Sciatic nerve (tissue), 2 donors: ENCODE measurements at regions not wholly inside any gene's neighbourhood (a gene's known extent, or its start where the extent isn't known, plus 50 kb on each side); places are given as distances from the start of the nearest gene placed in this dataset.
"Not testable (repeated sequence)": the region's sequence is repeated elsewhere in the genome, so short reads cannot be mapped to it uniquely, and the experiment has no call there.

Experiments
- ATAC-seq: fragments of 200-7000 bp; cut with Tn5 transposase; one replicate; pipeline ENCODE4 v1.9.1; 2020; ENCODE audit warnings: mild to moderate bottlenecking, moderate library complexity
- DNase-seq: peaks from one replicate; pipeline ENCODE4 v3.0.0-alpha.2; 2020; ENCODE audit warnings: low spot score
- intact Hi-C: fragments of 100-400 bp; cut with DNase I; formaldehyde crosslinking; loops from one replicate; pipeline ENCODE4 v1.14.2; 2022
- donor health status: DM: no; HTN: no; CAD: no.
- donor health status: DM: no; HTN: no; CAD: no.

GRCh38 chr9:88596376-88596775 lies 61.4 kb downstream of the NXNL2 start:
- DNase-seq: no peak
- ATAC-seq: no peak
- intact Hi-C loops: no loop called here

DNA sequence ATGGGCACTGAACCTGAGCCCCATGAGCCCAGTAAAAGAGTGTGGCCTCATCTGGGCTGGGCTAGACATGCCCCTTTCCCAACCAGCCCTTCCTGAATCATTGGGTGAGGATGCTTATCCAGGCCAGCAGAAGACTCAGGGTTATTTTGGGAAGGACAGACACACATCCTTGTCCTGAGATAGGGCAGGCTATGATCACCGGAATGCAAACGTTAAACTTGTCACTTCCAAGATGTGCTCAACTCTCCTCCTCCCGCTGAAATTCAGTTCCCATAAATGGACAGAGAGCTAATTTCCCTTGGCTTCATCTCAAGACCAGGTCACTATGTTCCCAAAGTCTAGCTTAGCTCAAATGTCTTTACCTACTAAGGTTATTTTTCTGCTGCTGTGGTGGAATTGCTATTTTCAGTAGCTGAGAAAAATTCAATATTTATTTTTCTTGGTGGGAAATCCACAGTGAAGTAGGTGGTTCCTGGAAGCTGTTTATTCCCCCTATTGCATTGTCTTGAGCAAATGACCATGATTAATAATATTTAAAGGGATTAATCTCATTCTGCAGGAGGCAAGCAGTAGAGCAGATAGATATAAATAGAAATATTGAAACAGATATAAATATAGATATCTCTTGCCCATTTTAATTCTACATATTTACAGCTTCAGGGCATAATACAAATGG lies 70.0 kb downstream of the NXNL2 start:
- intact Hi-C loops: no loop called here
- ATAC-seq: peak; percentile 39
- no peak for DNase-seq

DNA sequence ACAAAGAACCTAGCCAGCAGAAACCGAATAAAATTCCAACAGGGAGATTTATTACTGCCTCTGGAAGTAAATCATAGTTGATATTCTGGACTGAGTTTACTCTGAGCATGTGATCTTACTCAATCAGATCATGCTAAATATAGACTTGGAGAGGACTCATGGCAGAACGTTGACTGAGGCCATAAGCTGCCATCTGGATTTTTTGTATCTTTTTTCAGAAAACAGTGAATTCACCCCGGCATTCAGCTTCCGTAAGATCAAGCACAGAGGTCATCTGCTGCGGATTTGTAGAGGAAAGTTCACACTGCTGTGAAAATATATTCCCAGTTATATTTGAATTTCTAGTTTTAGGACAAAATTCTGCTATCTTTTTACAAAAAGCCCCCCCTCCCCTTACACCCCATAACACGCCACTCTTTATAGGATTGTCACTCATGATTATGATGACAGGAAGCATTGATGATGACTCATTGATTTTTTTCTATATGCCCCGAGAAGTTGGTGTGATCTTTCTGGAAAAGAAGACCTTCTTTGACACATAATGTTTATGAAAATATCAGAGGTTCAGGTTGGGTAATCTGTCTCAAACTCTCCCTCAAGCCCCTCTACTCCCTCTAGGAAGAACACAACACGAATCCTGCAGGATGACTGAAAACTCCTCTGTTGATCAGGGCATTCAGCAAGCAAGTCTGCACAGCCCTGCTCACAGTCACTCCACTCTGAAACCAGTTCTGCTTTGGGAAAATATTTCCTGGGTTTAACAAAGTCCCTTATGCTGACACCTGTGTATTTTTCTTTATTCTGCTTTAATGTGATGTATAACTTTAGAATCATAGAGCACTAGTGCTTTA lies 70.8 kb downstream of the NXNL2 start:
- ATAC-seq: peak; percentile 89
- no peak for DNase-seq
- intact Hi-C loops: no loop called here

GRCh38 chr9:88614359-88614758 lies 79.4 kb downstream of the NXNL2 start:
- ATAC-seq: no peak
- intact Hi-C loops: no loop called here
- DNase-seq: no peak

DNA sequence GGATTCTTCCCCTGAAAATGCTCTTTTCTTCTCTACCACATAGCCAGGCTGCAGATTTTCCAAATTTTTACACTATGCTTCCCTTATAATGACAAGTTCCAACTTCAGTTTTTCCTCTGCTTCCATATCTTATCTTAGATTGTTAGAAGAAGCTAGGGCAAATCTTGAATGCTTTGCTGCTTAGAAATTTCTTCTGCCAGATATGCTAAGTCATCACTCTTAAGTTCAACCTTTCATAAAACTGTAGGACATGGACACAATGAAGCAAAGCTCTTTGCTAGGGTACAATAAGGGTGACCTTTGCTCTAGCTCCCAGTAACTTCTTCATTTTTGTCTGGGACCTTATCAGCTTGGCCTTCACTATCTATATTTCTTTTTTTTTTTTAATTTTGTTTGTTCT lies 88.7 kb downstream of the NXNL2 start:
- intact Hi-C loops: no loop called here
- no peak for ATAC-seq

DNA sequence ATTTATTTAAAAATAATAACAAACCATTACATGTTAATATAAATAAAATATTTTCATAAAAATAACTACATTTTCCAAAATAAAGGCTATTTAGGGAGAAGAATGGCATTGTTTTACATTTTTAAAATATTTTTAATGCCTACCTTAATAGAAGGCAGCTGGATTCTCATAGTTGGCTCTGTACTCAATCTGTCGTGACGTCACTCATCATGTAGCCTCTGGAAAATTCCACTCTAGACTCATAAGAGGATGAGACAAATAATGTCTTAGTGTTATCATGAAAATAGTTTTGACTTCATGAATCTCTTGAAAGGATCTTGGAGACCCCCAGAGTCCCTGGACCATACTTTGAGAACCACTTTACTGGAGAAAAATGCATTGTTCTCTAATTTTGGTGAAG lies 93.1 kb downstream of the NXNL2 start:
- ATAC-seq: no peak
- no peak for DNase-seq
- intact Hi-C loops: no loop called here

More for the DNA sequence above, 88.7 kb downstream of the NXNL2 start:
- DNase-seq: no peak

DNA sequence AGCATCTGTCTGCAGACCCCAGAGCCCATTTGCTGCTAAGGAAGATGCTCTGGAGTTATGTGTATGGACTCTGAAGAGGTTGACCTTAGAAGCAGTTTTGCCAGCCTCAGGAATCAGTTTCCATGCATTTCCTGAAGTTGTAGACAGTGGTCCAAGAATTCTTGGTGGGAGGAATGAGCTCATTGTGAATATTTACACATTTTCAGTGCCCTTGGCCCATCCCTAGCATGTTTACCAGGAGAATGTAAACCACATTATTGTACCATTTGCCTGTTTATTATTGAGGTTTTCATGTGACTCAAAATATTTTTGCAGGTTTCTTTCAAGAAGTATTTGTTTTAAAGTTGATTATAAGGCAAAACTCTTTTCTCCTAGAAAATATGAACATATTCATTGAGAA lies 93.8 kb downstream of the NXNL2 start:
- DNase-seq (no peak), ATAC-seq (no peak)
- intact Hi-C loops: no loop called here

DNA sequence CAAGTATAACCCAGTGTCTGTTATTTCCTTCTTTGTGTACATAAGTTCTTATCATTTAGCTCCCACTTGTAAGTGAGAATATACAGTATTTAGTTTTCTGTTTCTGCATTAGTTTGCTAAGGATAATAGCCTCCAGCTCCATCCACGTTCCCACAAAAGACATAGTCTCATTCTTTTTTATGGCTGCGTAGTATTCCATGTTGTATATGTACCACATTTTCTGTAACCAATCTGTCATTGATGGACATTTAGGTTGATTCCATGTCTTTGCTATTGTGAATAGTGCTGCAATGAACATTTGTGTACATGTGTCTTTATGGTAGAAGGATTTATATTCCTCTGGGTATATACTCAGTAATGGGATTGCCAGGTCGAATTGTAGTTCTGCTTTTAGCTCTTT lies 95.6 kb downstream of the NXNL2 start:
- DNase-seq, ATAC-seq, intact Hi-C loops: not testable (repeated sequence)

- DNase-seq (no peak), ATAC-seq (no peak)
- intact Hi-C loops: no loop called here
These were observed 100.2 kb downstream of the NXNL2 start for GRCh38 chr9:88635151-88635550.

DNA sequence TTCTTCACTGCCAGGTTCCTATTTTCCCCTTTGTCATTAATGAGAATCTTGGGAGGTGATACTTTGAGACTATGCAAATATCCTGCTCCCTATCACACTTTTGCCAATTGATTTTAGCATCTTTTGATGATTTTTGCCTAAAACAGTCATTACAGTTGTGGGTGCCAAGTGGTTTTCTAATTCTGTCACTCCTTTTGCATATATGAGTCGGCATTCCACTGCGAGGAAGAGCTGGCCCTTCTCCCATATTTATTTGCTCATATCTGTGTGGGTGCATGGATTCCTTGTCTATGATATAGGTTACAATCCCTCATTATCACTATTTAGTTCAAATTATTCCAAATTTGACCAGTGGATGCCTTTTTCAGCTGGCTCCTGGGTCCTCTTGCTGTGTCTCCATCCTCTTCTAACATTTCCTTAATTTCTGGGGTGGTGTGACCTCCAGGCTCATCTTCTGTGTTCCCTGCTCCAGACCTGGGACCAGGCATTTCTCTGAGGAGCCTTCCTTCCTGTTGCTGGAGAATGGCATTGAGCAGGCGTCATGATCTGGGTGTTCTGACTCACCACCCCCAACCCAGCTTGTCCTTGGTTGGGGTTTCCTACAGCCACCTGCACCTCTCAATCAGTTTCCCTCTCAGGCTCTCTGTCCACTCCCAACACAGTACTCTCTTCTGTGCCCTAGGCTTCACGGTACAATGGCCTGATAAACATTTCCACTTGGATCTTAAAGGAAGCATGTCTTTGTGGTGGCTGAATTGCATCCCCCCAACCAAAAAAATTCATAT lies 106.7 kb downstream of the NXNL2 start:
- DNase-seq (no peak), ATAC-seq (no peak)
- intact Hi-C loops: no loop called here

GRCh38 chr9:88642336-88642735 lies 107.4 kb downstream of the NXNL2 start:
- no peak for DNase-seq
- ATAC-seq: no peak
- intact Hi-C loops: no loop called here

- DNase-seq (no peak), ATAC-seq (no peak)
- intact Hi-C loops: no loop called here
These were observed 109.0 kb downstream of the NXNL2 start for GRCh38 chr9:88643931-88644330.

DNA sequence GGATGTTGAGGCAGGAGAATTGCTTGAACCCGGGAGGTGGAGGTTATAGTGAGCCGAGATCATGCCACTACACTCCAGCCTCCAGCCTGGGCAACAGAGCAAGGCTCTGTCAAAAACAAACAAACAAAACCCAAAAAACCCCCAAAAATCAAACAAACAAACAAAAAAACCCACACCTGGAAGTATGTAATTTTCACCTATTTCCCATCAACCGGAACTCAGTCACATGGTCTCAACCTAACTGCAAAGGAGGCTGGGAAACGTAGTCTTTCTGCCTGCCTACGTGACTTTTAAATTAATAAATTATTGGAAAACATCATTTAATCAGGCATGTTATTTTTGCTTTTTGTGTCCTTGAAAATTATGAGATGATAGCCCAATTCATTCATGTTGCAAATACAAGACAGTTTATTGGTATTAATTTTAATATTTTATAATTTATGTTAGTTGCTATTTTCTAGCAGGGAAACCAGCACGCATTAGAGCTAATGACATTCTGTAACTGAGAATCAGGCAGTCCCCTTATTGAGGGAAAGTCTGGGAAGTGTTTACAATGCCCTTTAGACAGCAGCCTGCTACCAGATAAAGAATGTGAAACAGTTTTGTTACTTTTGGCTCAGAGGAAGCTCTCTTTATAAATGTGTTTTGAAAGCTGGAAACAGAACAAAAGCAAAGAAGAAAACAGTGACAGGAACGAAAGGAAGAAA lies 110.3 kb downstream of the NXNL2 start:
- DNase-seq: no peak
- intact Hi-C loops: no loop called here
- peak; percentile 61 for ATAC-seq

GRCh38 chr9:88645879-88646199 lies 110.9 kb downstream of the NXNL2 start:
- intact Hi-C loops: no loop called here
- ATAC-seq (peak; percentile 86), DNase-seq (no peak)

DNA sequence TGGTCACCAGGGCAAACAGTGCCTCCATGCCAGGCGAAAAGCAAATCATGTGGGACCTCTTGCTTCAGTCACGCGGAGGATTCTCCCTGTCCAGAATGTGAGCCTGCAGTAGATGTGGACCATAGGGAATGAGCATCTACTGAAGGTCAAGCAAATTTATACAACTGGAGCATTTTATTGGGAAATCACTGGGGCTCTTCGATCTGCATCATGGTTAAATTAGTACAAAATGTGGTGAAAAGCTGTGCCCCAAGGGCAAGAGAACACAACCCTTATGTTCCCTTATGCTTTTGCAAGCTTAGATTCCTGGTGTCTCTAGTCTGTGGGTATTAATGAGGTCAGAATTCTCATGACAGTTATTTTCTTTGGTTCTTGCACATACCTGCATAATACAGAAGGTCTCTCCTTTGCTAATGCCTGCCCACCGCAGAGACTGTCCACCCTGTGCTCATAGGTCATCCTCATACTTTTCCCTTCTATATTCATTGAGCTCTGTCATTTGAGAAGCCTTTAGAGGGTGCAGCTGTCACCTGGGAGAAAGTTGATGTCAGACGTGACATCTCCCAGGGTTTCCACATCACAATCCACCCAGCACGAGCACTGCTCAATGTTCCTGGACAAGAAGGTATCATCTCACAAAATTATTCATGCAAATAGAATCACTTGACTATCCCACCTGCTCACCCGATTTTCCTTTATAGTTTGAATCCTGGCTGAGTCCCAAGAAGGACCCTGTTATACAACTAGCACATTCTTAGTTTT lies 111.7 kb downstream of the NXNL2 start:
- DNase-seq (no peak), ATAC-seq (peak; percentile 72)
- intact Hi-C loops: no loop called here

DNA sequence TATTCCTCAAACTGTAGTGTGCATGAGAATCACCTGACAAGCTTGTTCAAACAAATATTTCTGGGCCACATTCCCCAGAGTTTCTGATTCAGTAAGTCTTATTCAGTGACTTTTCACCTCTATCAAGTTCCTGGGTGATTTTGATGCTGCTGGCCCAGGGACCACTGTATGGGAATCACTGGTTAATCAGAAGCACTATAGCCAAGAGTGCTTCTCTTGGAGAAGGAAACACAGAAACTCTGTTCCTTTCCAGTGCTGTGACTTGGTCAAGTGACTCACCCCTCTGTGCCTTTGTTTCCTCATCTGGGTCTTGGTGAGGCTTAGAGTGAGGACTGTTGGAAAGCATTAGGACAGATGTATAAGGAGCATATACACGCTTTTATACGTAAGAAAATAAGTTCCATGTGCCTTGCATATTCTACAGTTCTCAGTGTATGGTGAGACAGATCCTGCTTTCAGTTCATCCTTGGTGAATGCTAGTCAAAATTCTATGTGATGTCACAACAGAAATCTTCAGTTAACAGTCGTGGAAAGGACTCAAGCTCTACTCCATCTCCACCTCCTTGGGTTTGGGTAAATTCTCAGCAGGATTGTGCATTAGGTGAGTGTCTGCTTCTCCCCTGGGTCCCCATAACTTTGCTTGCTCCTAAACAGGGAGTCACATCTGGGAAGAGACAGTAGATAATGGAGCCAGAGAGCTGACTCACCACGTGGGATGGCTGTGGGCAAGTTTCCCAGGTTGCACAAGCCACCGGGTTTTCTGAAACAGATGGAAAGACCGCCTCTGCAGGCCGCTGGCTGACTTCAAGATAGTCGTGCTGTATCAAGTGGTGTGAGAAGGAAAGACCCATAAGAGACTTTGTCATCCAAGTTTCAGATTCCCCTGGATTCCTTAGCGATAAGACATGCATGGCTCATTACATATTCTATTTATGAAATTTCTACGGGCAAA lies 117.0 kb downstream of the NXNL2 start:
- intact Hi-C loops: no loop called here
- ATAC-seq (peak; percentile 97), DNase-seq (peak; percentile 93)

DNA sequence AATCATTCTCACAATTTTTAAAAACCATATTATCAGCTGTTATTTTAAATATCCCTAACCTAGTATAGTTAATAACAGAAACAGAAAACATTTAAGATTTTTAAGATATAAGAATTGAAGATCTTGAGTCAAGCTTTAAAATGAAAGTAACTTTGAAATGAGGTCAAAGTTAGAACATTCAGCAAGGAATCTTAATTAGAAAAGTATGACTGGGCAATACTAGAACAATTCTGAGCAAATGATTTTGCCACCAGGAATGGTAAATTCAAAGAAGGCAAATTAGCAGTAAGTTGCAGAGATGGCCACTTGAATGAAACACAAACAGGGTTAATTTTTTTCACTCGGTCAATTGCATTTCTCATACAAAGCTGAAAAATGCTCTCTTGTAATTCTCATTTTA lies 117.9 kb downstream of the NXNL2 start:
- no peak for ATAC-seq
- intact Hi-C loops: no loop called here
- no peak for DNase-seq

DNA sequence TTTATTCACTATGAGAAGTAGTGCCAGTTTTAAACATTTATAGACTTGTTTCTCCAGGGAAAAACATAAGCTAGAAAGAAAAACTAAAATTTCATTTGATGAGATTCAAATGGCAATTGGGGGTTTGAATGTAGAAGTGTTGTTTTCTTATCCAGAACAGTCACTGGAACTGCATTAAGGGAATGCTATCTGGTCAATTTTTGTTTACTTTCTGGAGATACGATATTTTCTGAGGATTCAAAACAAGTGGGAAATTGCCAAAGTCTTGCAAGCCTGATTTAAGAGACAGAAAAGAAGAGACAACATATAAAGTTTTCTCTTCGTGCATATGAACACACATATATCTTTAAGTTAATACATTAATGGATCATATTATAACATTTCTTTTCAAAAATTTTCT lies 118.4 kb downstream of the NXNL2 start:
- DNase-seq: no peak
- intact Hi-C loops: no loop called here
- no peak for ATAC-seq
